ENCODE measurements at regions not wholly inside any gene's neighbourhood (a gene's known extent, or its start where the extent isn't known, plus 50 kb on each side); places are given as distances from the start of the nearest gene placed in this dataset.

DNA sequence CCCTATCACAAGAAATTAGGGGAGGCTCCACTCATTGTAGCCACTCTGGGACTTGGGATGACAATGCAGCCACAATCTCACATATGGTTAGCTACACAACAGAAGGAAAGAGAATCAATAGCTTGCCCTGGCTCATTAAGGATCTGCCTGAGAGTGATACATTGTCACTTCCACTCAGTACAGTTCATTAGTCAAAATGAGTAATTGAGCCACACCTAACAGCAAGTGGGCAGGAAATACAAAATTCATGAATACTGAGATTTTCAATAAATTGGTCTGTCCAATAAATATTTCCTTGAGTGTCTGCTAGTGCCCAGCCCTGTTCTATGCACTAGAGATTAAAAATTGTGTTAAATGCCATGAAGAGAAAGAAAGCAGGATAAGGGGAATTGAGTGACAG lies 231.3 kb upstream of the NR4A3 start (continued):
- TF ChIP-seq, protein P1, sequence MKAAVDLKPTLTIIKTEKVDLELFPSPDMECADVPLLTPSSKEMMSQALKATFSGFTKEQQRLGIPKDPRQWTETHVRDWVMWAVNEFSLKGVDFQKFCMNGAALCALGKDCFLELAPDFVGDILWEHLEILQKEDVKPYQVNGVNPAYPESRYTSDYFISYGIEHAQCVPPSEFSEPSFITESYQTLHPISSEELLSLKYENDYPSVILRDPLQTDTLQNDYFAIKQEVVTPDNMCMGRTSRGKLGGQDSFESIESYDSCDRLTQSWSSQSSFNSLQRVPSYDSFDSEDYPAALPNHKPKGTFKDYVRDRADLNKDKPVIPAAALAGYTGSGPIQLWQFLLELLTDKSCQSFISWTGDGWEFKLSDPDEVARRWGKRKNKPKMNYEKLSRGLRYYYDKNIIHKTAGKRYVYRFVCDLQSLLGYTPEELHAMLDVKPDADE (conservative IDR thresholded peaks at IDR 0.05; ENCODE audit: control insufficient read depth, low read depth, low read length) = no peak
- TF ChIP-seq CREM (IDR thresholded peaks at IDR 0.05; ENCODE audit: low read depth) (no peak), ZNF174 (CRISPR knock-in tag; IDR thresholded peaks at IDR 0.05) (no peak), GATA2 (CRISPR knock-in tag; IDR thresholded peaks at IDR 0.05) (no peak)

DNA sequence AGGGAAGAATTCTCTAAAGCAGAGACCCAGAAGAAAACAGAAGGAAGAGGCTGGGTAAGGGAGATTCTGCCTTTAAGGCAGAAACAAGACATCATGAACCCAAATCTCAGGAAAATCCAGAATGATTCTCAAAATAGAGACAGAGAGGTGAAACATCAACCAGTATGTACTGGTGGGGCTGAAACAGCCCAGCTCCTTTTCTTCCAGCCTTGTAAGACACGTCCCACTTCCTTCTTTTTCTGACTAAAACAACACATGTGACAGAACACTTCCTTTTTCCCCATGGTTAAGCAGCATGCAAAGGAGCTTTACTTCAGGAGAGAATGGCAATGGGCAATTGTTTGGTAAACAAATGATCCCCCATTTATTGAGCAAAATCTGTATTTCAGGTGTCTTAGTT lies 230.8 kb upstream of the NR4A3 start:
- no peak overlapping the region for H2AFZ ChIP-seq (ENCODE audit: low read depth, low read length)

More for the DNA sequence above, 230.8 kb upstream of the NR4A3 start:
- no peak for ATAC-seq
- BruUV-seq (replicated peaks) = no TSS peak
- no peaks in the 10 kb centered on the region for H3K9me3 ChIP-seq (replicated peaks; ENCODE audit: control insufficient read depth, insufficient read depth, low read depth, low read length)
- H3K4me1 ChIP-seq (replicated peaks in 1 of 2; ENCODE audit: control insufficient read depth in 2 of 2, insufficient read depth in 2 of 2, low read length in 2 of 2) = no peaks in the 10 kb centered on the region
- H3K9ac ChIP-seq (ENCODE audit: insufficient read depth in 1 of 2, low read depth in 2 of 2, low read length in 2 of 2) = no peak overlapping the region
- H3K36me3 ChIP-seq (ENCODE audit: control insufficient read depth, insufficient read depth, low read length) = no peaks in the 10 kb centered on the region
- no peak for TF ChIP-seq GTF3C2 (IDR thresholded peaks at IDR 0.05; ENCODE audit: borderline replicate concordance, extremely low read depth, insufficient read length)
- TF ChIP-seq, protein P2, sequence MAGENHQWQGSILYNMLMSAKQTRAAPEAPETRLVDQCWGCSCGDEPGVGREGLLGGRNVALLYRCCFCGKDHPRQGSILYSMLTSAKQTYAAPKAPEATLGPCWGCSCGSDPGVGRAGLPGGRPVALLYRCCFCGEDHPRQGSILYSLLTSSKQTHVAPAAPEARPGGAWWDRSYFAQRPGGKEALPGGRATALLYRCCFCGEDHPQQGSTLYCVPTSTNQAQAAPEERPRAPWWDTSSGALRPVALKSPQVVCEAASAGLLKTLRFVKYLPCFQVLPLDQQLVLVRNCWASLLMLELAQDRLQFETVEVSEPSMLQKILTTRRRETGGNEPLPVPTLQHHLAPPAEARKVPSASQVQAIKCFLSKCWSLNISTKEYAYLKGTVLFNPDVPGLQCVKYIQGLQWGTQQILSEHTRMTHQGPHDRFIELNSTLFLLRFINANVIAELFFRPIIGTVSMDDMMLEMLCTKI (IDR thresholded peaks at IDR 0.05; ENCODE audit: partially characterized antibody) = no peak
- TF ChIP-seq U2AF1 (optimal IDR thresholded peaks at IDR 0.05; ENCODE audit: low read depth, low read length) = no peak
- TF ChIP-seq TCF3 (CRISPR knock-in tag; IDR thresholded peaks at IDR 0.05) = no peak
- peak; percentile 85; the same call in 1 of the 2 replicates for TF ChIP-seq SPI1 (IDR thresholded peaks at IDR 0.05; ENCODE audit: borderline replicate concordance, low read depth, low read length)
- CTCF ChIA-PET (ENCODE audit: low intra/inter-chr PET ratio) = no interaction called here
- WGBS (ENCODE audit: insufficient coverage, low coverage, missing lambda C conversion rate) = 0% methylated on average over 1 of the region's 1 CpG
- no peak for DNase-seq (ENCODE audit: extremely low read depth in 1 of 4, low spot score in 3 of 4)
- no peak overlapping the region for H3K4me3 ChIP-seq
- no peak overlapping the region for H3K27ac ChIP-seq (ENCODE audit: extremely low read depth, low read depth, low read length)
- in situ Hi-C loops (cut with MboI) (no loop called here), intact Hi-C loops (cut with micrococcal nuclease) (no loop called here)
- H4K20me1 ChIP-seq (replicated peaks; ENCODE audit: control insufficient read depth, insufficient read depth, low read length) = no peaks in the 10 kb centered on the region
- no peaks in the 10 kb centered on the region for H3K27me3 ChIP-seq (ENCODE audit: control insufficient read depth in 2 of 2, insufficient read depth in 2 of 2, low read length in 2 of 2)
- no peak for FAIRE-seq
- no peaks in the 10 kb centered on the region for H3K79me2 ChIP-seq (ENCODE audit: control insufficient read depth, insufficient read depth, low read length)
- H3K4me2 ChIP-seq (ENCODE audit: insufficient read depth, low read length) = no peak overlapping the region
- POLR2A ChIA-PET = no interaction called here
- no peaks in the 10 kb centered on the region for H3K9me1 ChIP-seq (ENCODE audit: control insufficient read depth, insufficient read depth, low read length)
